NB4 (cell line): ENCODE measurements at regions not wholly inside any gene's neighbourhood (a gene's known extent, or its start where the extent isn't known, plus 50 kb on each side); places are given as distances from the start of the nearest gene placed in this dataset.

ENCODE experiments used
- DNase-seq: peaks from one replicate; pipeline ENCODE4 v3.0.0; 2010; ENCODE audit warnings: low read depth
- H3K4me3 ChIP-seq: one replicate; pipeline ENCODE4 v1.5.1; 2011; ENCODE audit warnings: mild to moderate bottlenecking, low read depth, low read length, moderate library complexity
- MYC ChIP-seq: IDR thresholded peaks from 2 replicates; pipeline ENCODE4 v1.6.1; 2011; ENCODE audit warnings: low read depth, low read length
- POLR2A ChIP-seq: IDR thresholded peaks from 2 replicates; pipeline ENCODE4 v1.6.1; 2011; ENCODE audit warnings: mild to moderate bottlenecking; ENCODE audit not compliant: insufficient read length; ENCODE audit errors: extremely low read depth
- TF ChIP-seq, protein P1 (sequence below): IDR thresholded peaks from one replicate; pipeline ENCODE4 v1.5.1; 2012; ENCODE audit warnings: low read depth, low read length
- TF ChIP-seq, protein P2 (sequence below): IDR thresholded peaks from 2 replicates; pipeline ENCODE4 v1.6.1; 2011; ENCODE audit warnings: low read depth, low read length

- no peak for TF ChIP-seq MYC
- TF ChIP-seq, protein P1, sequence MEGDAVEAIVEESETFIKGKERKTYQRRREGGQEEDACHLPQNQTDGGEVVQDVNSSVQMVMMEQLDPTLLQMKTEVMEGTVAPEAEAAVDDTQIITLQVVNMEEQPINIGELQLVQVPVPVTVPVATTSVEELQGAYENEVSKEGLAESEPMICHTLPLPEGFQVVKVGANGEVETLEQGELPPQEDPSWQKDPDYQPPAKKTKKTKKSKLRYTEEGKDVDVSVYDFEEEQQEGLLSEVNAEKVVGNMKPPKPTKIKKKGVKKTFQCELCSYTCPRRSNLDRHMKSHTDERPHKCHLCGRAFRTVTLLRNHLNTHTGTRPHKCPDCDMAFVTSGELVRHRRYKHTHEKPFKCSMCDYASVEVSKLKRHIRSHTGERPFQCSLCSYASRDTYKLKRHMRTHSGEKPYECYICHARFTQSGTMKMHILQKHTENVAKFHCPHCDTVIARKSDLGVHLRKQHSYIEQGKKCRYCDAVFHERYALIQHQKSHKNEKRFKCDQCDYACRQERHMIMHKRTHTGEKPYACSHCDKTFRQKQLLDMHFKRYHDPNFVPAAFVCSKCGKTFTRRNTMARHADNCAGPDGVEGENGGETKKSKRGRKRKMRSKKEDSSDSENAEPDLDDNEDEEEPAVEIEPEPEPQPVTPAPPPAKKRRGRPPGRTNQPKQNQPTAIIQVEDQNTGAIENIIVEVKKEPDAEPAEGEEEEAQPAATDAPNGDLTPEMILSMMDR = no peak
- TF ChIP-seq POLR2A = no peak
- TF ChIP-seq, protein P2, sequence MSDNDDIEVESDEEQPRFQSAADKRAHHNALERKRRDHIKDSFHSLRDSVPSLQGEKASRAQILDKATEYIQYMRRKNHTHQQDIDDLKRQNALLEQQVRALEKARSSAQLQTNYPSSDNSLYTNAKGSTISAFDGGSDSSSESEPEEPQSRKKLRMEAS = no peak
- no peak for DNase-seq
- no peak overlapping the region for H3K4me3 ChIP-seq
Measured at GRCh38 chr5:118006219-118006618, 982.1 kb downstream of the DTWD2 start.

- no peak overlapping the region for H3K4me3 ChIP-seq
- DNase-seq = no peak
- TF ChIP-seq, protein P2 = no peak
- no peak for TF ChIP-seq POLR2A
- TF ChIP-seq MYC = no peak
- TF ChIP-seq, protein P1 = no peak
Measured at GRCh38 chr5:117999939-118000549, 988.3 kb downstream of the DTWD2 start.

DNA sequence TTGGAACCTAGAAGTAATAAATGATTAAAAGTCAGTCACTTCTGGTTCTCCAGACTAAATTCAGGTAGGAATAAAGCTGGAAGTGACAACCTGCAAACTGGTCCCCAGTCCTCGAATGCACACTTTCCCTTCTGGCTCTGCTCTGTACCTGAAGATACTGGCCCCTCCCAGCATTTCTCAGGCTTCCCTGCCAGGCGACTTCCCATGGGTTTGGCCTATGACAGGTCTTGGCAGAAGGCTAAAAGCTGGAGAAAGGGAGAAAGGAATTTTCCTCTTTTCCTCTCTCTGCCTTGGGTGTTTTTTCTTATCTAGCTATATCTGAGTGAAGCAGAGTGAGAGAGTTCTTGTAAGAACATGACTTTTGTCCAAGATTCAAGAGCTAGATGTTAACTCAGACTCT is 1005.7 kb downstream of the DTWD2 start:
- no peak overlapping the region for H3K4me3 ChIP-seq
- DNase-seq = no peak
- no peak for TF ChIP-seq POLR2A

DNA sequence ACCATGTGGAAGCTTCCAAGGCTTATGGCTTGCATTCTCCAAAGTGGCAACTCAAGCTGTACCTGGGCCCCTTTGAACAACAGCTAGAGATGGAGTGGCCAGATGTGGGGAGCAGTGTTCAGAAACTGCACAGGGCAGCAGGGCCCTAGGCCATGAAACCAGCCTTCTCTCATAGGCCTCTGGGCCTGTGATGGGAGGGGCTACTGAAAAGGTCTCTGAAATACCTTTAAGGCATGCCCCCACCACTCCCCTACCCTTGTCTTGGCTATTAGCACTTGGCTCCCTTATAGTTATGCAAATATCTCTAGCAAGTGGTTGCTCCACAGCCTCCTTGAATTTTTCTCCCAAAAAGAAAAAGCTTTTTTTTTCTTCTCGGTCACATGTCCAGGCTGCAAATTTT is 1014.6 kb downstream of the DTWD2 start:
- no peak overlapping the region for H3K4me3 ChIP-seq
- no peak for DNase-seq
- TF ChIP-seq, protein P1 = no peak
- no peak for TF ChIP-seq MYC
- TF ChIP-seq, protein P2 = no peak
- no peak for TF ChIP-seq POLR2A

- no peak overlapping the region for H3K4me3 ChIP-seq
- no peak for DNase-seq
- TF ChIP-seq, protein P2 = no peak
- TF ChIP-seq POLR2A (no peak), MYC (no peak)
- TF ChIP-seq, protein P1 = no peak
Measured at GRCh38 chr5:117955831-117956230, 1032.5 kb downstream of the DTWD2 start.

GRCh38 chr5:117954331-117954730 is 1034.0 kb downstream of the DTWD2 start:
- no peak overlapping the region for H3K4me3 ChIP-seq
- TF ChIP-seq, protein P2 = no peak
- TF ChIP-seq, protein P1 = no peak
- TF ChIP-seq POLR2A = no peak
- TF ChIP-seq MYC = no peak
- no peak for DNase-seq
